HUES48 (cell line): ENCODE measurements at regions not wholly inside any gene's neighbourhood (a gene's known extent, or its start where the extent isn't known, plus 50 kb on each side); places are given as distances from the start of the nearest gene placed in this dataset.

ENCODE experiments used
- H3K27ac ChIP-seq: one replicate; pipeline ENCODE4 v1.7.0; 2013; ENCODE audit warnings: low read depth, low read length, inconsistent platforms
- H3K27me3 ChIP-seq: 2 replicates; pipeline ENCODE4 v1.6.1; 2013; ENCODE audit warnings: mild to moderate bottlenecking, low read length; ENCODE audit not compliant: control insufficient read depth, insufficient read depth
- H3K36me3 ChIP-seq: 2 replicates; pipeline ENCODE4 v1.6.1; 2013; ENCODE audit warnings: low read length; ENCODE audit not compliant: control insufficient read depth, insufficient read depth
- H3K4me1 ChIP-seq: 2 replicates; pipeline ENCODE4 v1.6.1; 2013; ENCODE audit warnings: mild to moderate bottlenecking, low read length; ENCODE audit not compliant: control insufficient read depth, insufficient read depth
- H3K4me3 ChIP-seq: 2 replicates; pipeline ENCODE4 v1.5.1; 2013; ENCODE audit warnings: mild to moderate bottlenecking, low read depth, low read length
- H3K9ac ChIP-seq: 2 replicates; pipeline ENCODE4 v1.6.1; 2013; ENCODE audit warnings: mild to moderate bottlenecking, low read depth, low read length, moderate library complexity
- H3K9me3 ChIP-seq: 2 replicates; pipeline ENCODE4 v1.6.1; 2013; ENCODE audit warnings: low read length; ENCODE audit not compliant: control insufficient read depth, insufficient read depth

- no peak overlapping the region for H3K4me3 ChIP-seq
- H3K27ac ChIP-seq: no peak overlapping the region
- H3K27me3 ChIP-seq: no peaks in the 10 kb centered on the region
- no peaks in the 10 kb centered on the region for H3K9me3 ChIP-seq
- no peak overlapping the region for H3K9ac ChIP-seq
- no peaks in the 10 kb centered on the region for H3K36me3 ChIP-seq
- H3K4me1 ChIP-seq: no peaks in the 10 kb centered on the region
Measured at GRCh38 chr7:46939089-46939488, 642.8 kb downstream of the TNS3 start.

- H3K4me1 ChIP-seq: no peaks in the 10 kb centered on the region
- H3K36me3 ChIP-seq: no peaks in the 10 kb centered on the region
- no peak overlapping the region for H3K27ac ChIP-seq
- H3K9me3 ChIP-seq: no peaks in the 10 kb centered on the region
- no peaks in the 10 kb centered on the region for H3K27me3 ChIP-seq
- no peak overlapping the region for H3K9ac ChIP-seq
- no peak overlapping the region for H3K4me3 ChIP-seq
Measured at GRCh38 chr7:46937826-46938225, 644.1 kb downstream of the TNS3 start.

GRCh38 chr7:46934198-46934825 lies 647.6 kb downstream of the TNS3 start:
- H3K9ac ChIP-seq: no peak overlapping the region

GRCh38 chr7:46933596-46933995 lies 648.3 kb downstream of the TNS3 start:
- Histone ChIP-seq H3K27me3 (no peaks in the 10 kb centered on the region), H3K4me1 (no peaks in the 10 kb centered on the region), H3K9me3 (no peaks in the 10 kb centered on the region), H3K27ac (no peak overlapping the region), H3K36me3 (no peaks in the 10 kb centered on the region), H3K9ac (no peak overlapping the region), H3K4me3 (no peak overlapping the region)

More at GRCh38 chr7:46934198-46934825, 647.6 kb downstream of the TNS3 start:
- Histone ChIP-seq H3K9me3 (no peaks in the 10 kb centered on the region), H3K27me3 (no peaks in the 10 kb centered on the region), H3K36me3 (no peaks in the 10 kb centered on the region), H3K4me1 (no peaks in the 10 kb centered on the region), H3K4me3 (no peak overlapping the region), H3K27ac (no peak overlapping the region)

GRCh38 chr7:46932676-46933424 lies 649.1 kb downstream of the TNS3 start:
- Histone ChIP-seq H3K27me3 (no peaks in the 10 kb centered on the region), H3K36me3 (no peaks in the 10 kb centered on the region), H3K4me3 (no peak overlapping the region), H3K4me1 (no peaks in the 10 kb centered on the region), H3K9me3 (no peaks in the 10 kb centered on the region), H3K27ac (peak overlapping the region; percentile 40), H3K9ac (no peak overlapping the region)

GRCh38 chr7:46932306-46932675 lies 649.6 kb downstream of the TNS3 start:
- H3K36me3 ChIP-seq: no peaks in the 10 kb centered on the region
- peak overlapping the region; percentile 27 for H3K27ac ChIP-seq
- no peaks in the 10 kb centered on the region for H3K9me3 ChIP-seq
- no peaks in the 10 kb centered on the region for H3K4me1 ChIP-seq
- H3K9ac ChIP-seq: no peak overlapping the region
- no peaks in the 10 kb centered on the region for H3K27me3 ChIP-seq
- H3K4me3 ChIP-seq: no peak overlapping the region

GRCh38 chr7:46930366-46930765 lies 651.5 kb downstream of the TNS3 start:
- Histone ChIP-seq H3K9me3 (no peaks in the 10 kb centered on the region), H3K9ac (no peak overlapping the region), H3K27ac (no peak overlapping the region), H3K27me3 (no peaks in the 10 kb centered on the region), H3K36me3 (no peaks in the 10 kb centered on the region), H3K4me1 (no peaks in the 10 kb centered on the region), H3K4me3 (no peak overlapping the region)

- Histone ChIP-seq H3K4me1 (no peaks in the 10 kb centered on the region), H3K36me3 (no peaks in the 10 kb centered on the region), H3K9me3 (no peaks in the 10 kb centered on the region), H3K27me3 (no peaks in the 10 kb centered on the region), H3K4me3 (no peak overlapping the region), H3K27ac (no peak overlapping the region), H3K9ac (no peak overlapping the region)
Measured at GRCh38 chr7:46929359-46929758, 652.6 kb downstream of the TNS3 start.

GRCh38 chr7:46928719-46929118 lies 653.2 kb downstream of the TNS3 start:
- no peaks in the 10 kb centered on the region for H3K36me3 ChIP-seq

GRCh38 chr7:46927131-46927810 lies 654.6 kb downstream of the TNS3 start:
- Histone ChIP-seq H3K4me3 (no peak overlapping the region), H3K36me3 (no peaks in the 10 kb centered on the region), H3K27ac (no peak overlapping the region), H3K4me1 (no peaks in the 10 kb centered on the region), H3K9ac (no peak overlapping the region), H3K27me3 (no peaks in the 10 kb centered on the region), H3K9me3 (no peaks in the 10 kb centered on the region)

More at GRCh38 chr7:46928719-46929118, 653.2 kb downstream of the TNS3 start:
- no peak overlapping the region for H3K4me3 ChIP-seq
- H3K27me3 ChIP-seq: no peaks in the 10 kb centered on the region
- H3K9me3 ChIP-seq: no peaks in the 10 kb centered on the region
- H3K9ac ChIP-seq: no peak overlapping the region
- no peak overlapping the region for H3K27ac ChIP-seq
- H3K4me1 ChIP-seq: no peaks in the 10 kb centered on the region

- H3K27me3 ChIP-seq: no peaks in the 10 kb centered on the region
- no peak overlapping the region for H3K9ac ChIP-seq
- no peaks in the 10 kb centered on the region for H3K4me1 ChIP-seq
- no peaks in the 10 kb centered on the region for H3K9me3 ChIP-seq
- no peaks in the 10 kb centered on the region for H3K36me3 ChIP-seq
- no peak overlapping the region for H3K4me3 ChIP-seq
- no peak overlapping the region for H3K27ac ChIP-seq
Measured at GRCh38 chr7:46916581-46916980, 665.3 kb downstream of the TNS3 start.
